Mammary epithelial cell (primary cell): ENCODE measurements at regions not wholly inside any gene's neighbourhood (a gene's known extent, or its start where the extent isn't known, plus 50 kb on each side); places are given as distances from the start of the nearest gene placed in this dataset.

Experiments
- EZH2 ChIP-seq: IDR thresholded peaks from 2 replicates; pipeline ENCODE4 v1.6.1; 2012; ENCODE audit warnings: low read length, inconsistent platforms, borderline replicate concordance
- TF ChIP-seq, protein P1 (sequence below), 2 donors: IDR thresholded peaks in 1 of 2; conservative IDR thresholded peaks in 1 of 2; 2 replicates each; pipeline ENCODE4 v1.5.1; 2011 to 2012; ENCODE audit warnings: inconsistent platforms in 2 of 2, low read length in 2 of 2, mild to moderate bottlenecking in 2 of 2, control low read depth in 1 of 2, low read depth in 1 of 2; ENCODE audit not compliant: insufficient read depth in 1 of 2; ENCODE audit errors: extremely low read depth in 1 of 2

DNA sequence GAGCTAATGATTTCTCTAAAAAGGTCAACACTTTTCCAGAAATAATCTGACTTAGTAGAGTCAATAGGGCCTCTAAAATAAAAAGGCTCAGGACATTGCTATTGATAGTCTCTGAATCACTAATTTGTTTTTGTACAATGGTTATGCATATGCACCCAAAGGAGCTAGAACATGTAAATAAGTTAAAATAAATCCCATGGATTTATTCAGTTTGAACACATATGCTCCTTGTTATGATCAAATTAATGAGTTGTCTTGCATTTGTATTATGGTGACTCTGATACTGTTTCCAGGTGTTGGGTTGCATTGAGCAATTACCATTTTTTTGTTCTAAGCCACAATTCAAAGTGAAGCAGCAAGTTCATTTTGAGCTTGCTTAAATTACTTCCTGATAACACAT, 276.0 kb upstream of the TUSC1 start:
- TF ChIP-seq, protein P1, sequence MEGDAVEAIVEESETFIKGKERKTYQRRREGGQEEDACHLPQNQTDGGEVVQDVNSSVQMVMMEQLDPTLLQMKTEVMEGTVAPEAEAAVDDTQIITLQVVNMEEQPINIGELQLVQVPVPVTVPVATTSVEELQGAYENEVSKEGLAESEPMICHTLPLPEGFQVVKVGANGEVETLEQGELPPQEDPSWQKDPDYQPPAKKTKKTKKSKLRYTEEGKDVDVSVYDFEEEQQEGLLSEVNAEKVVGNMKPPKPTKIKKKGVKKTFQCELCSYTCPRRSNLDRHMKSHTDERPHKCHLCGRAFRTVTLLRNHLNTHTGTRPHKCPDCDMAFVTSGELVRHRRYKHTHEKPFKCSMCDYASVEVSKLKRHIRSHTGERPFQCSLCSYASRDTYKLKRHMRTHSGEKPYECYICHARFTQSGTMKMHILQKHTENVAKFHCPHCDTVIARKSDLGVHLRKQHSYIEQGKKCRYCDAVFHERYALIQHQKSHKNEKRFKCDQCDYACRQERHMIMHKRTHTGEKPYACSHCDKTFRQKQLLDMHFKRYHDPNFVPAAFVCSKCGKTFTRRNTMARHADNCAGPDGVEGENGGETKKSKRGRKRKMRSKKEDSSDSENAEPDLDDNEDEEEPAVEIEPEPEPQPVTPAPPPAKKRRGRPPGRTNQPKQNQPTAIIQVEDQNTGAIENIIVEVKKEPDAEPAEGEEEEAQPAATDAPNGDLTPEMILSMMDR (conservative IDR thresholded peaks at IDR 0.05 in 1 of 2, IDR thresholded peaks at IDR 0.05 in 1 of 2; ENCODE audit: extremely low read depth in 1 of 2, insufficient read depth in 1 of 2, low read depth in 1 of 2, low read length in 2 of 2), result no peak
- no peak for TF ChIP-seq EZH2
